Kidney (tissue), 13 donors: ENCODE measurements at regions not wholly inside any gene's neighbourhood (a gene's known extent, or its start where the extent isn't known, plus 50 kb on each side); places are given as distances from the start of the nearest gene placed in this dataset.
A peak's percentile ranks its signal among the peaks of the same experiment; 100 is the strongest.

ENCODE experiments used
- DNase-seq, 5 donors: peaks; one replicate each; pipeline ENCODE4 v3.0.0-alpha.2; 2013 to 2020
- FAIRE-seq: peaks from 2 replicates; lab custom pipeline; 2012; peaks lifted over from hg19 to GRCh38; lab: Jason Lieb, UNC
- H3K27ac ChIP-seq, 2 donors: one replicate each; pipeline ENCODE4 v1.7.0; 2013; ENCODE audit warnings: low read depth in 2 of 2, low read length in 2 of 2, inconsistent platforms in 1 of 2
- H3K27me3 ChIP-seq: one replicate; pipeline ENCODE4 v1.7.1; 2013; ENCODE audit warnings: low read length, inconsistent platforms; ENCODE audit not compliant: control insufficient read depth, insufficient read depth
- H3K36me3 ChIP-seq, 3 donors: one replicate each; pipeline versions ENCODE4 v1.7.0 to v1.7.1; 2013; ENCODE audit warnings: low read length in 3 of 3, control low read depth in 1 of 3, inconsistent platforms in 1 of 3; ENCODE audit not compliant: insufficient read depth in 3 of 3, control insufficient read depth in 2 of 3
- H3K4me1 ChIP-seq, 3 donors: one replicate each; pipeline versions ENCODE4 v1.7.0 to v1.7.1; 2013; ENCODE audit warnings: low read length in 3 of 3, inconsistent platforms in 1 of 3, low read depth in 1 of 3; ENCODE audit not compliant: control insufficient read depth in 2 of 3, insufficient read depth in 2 of 3
- H3K4me3 ChIP-seq, 3 donors: one replicate each; pipeline versions ENCODE4 v1.7.0 to v1.8.1; 2013; ENCODE audit warnings: low read length in 3 of 3, control low read depth in 1 of 3, inconsistent platforms in 1 of 3
- H3K9ac ChIP-seq, 3 donors: one replicate each; pipeline versions ENCODE4 v1.7.0 to v1.7.1; 2013; ENCODE audit warnings: low read length in 3 of 3, control low read depth in 1 of 3, inconsistent platforms in 1 of 3
- H3K9me3 ChIP-seq, 3 donors: one replicate each; pipeline versions ENCODE4 v1.7.0 to v1.7.1; 2013; ENCODE audit warnings: low read length in 3 of 3, control low read depth in 1 of 3, inconsistent platforms in 1 of 3; ENCODE audit not compliant: control insufficient read depth in 2 of 3, insufficient read depth in 1 of 3
- CTCF ChIP-seq: IDR thresholded peaks from 3 replicates; pipeline ENCODE4 v1.5.1; 2012; ENCODE audit warnings: mild to moderate bottlenecking, moderate library complexity, borderline replicate concordance; ENCODE audit not compliant: insufficient read depth; ENCODE audit errors: extremely low read depth
- intact Hi-C: fragments of 100-400 bp; cut with DNase I; formaldehyde crosslinking; loops from one replicate; pipeline ENCODE4 v1.11.1; 2022
- donor health status: control.
- donor health status: control.
- donor health status: control.
- donor health status: control.
- donor health status: control.
- donor health status: DM: yes; HTN: yes; CAD: no.
- donor health status: Normal renal cell carcinoma (clear cell type).

GRCh38 chr2:38494394-38494793, 108.3 kb downstream of the HNRNPLL start:
- Histone ChIP-seq H3K36me3 (no peaks in the 10 kb centered on the region), H3K9ac (no peak overlapping the region), H3K9me3 (no peaks in the 10 kb centered on the region), H3K4me1 (peaks cover 0 to 1% (median 0%) of the 10 kb centered on the region in 3 donors), H3K27me3 (no peaks in the 10 kb centered on the region), H3K27ac (no peak overlapping the region), H3K4me3 (no peak overlapping the region)
- intact Hi-C loops: no loop called here
- no peak for TF ChIP-seq CTCF
- no peak for FAIRE-seq
- DNase-seq: peak in 4 of 5 donors; percentile 49 to 64 (median 56)

GRCh38 chr2:38492042-38492615, 110.6 kb downstream of the HNRNPLL start:
- Histone ChIP-seq H3K9ac (no peak overlapping the region), H3K4me1 (no peaks in the 10 kb centered on the region), H3K27ac (no peak overlapping the region), H3K9me3 (no peaks in the 10 kb centered on the region), H3K27me3 (no peaks in the 10 kb centered on the region), H3K4me3 (no peak overlapping the region), H3K36me3 (no peaks in the 10 kb centered on the region)
- intact Hi-C loops: no loop called here
- FAIRE-seq: no peak
- no peak for DNase-seq
- TF ChIP-seq CTCF: no peak

GRCh38 chr2:38491436-38491835, 111.3 kb downstream of the HNRNPLL start:
- FAIRE-seq (no peak), DNase-seq (no peak)
- Histone ChIP-seq H3K9ac (no peak overlapping the region), H3K4me1 (no peaks in the 10 kb centered on the region), H3K36me3 (no peaks in the 10 kb centered on the region), H3K27me3 (no peaks in the 10 kb centered on the region), H3K9me3 (no peaks in the 10 kb centered on the region), H3K27ac (no peak overlapping the region), H3K4me3 (no peak overlapping the region)
- intact Hi-C loops: no loop called here
- no peak for TF ChIP-seq CTCF

GRCh38 chr2:38489846-38490245, 112.8 kb upstream of the ATL2 start:
- H3K27ac ChIP-seq: no peak overlapping the region
- no peaks in the 10 kb centered on the region for H3K4me1 ChIP-seq
- no peak for TF ChIP-seq CTCF
- no peaks in the 10 kb centered on the region for H3K36me3 ChIP-seq
- H3K27me3 ChIP-seq: no peaks in the 10 kb centered on the region
- H3K9ac ChIP-seq: no peak overlapping the region
- intact Hi-C loops: no loop called here
- H3K9me3 ChIP-seq: no peaks in the 10 kb centered on the region
- no peak overlapping the region for H3K4me3 ChIP-seq
- no peak for FAIRE-seq
- no peak for DNase-seq
